GM10266 (cell line): ENCODE measurements at regions not wholly inside any gene's neighbourhood (a gene's known extent, or its start where the extent isn't known, plus 50 kb on each side); places are given as distances from the start of the nearest gene placed in this dataset.

Experiments used
- DNase-seq: peaks from one replicate; pipeline ENCODE4 v3.0.0; 2012; ENCODE audit errors: extremely low spot score
- CTCF ChIP-seq: IDR thresholded peaks from 2 replicates; pipeline ENCODE4 v1.5.1; 2012; ENCODE audit warnings: mild to moderate bottlenecking, low read depth; ENCODE audit not compliant: control insufficient read depth, insufficient read depth; ENCODE audit errors: missing control alignments

GRCh38 chr12:116495260-116495659 lies 63.9 kb upstream of the MAP1LC3B2 start:
- no peak for DNase-seq
- TF ChIP-seq CTCF, result no peak

- TF ChIP-seq CTCF, result no peak
- no peak for DNase-seq
These were observed 62.1 kb upstream of the MAP1LC3B2 start for GRCh38 chr12:116497051-116497591.

- TF ChIP-seq CTCF, result no peak
- no peak for DNase-seq
These were observed 60.7 kb upstream of the MAP1LC3B2 start for GRCh38 chr12:116498471-116498870.

GRCh38 chr12:116502141-116502725 lies 56.9 kb upstream of the MAP1LC3B2 start:
- no peak for DNase-seq
- no peak for TF ChIP-seq CTCF

- no peak for DNase-seq
These were observed 56.1 kb upstream of the MAP1LC3B2 start for GRCh38 chr12:116502989-116503496.

GRCh38 chr12:116504438-116504837 lies 54.7 kb upstream of the MAP1LC3B2 start:
- DNase-seq, result no peak
- TF ChIP-seq CTCF, result no peak

More at GRCh38 chr12:116502989-116503496, 56.1 kb upstream of the MAP1LC3B2 start:
- no peak for TF ChIP-seq CTCF

GRCh38 chr12:116506697-116507064 lies 52.5 kb upstream of the MAP1LC3B2 start:
- DNase-seq, result no peak
- no peak for TF ChIP-seq CTCF
